GM04503 (cell line): ENCODE measurements at regions not wholly inside any gene's neighbourhood (a gene's known extent, or its start where the extent isn't known, plus 50 kb on each side); places are given as distances from the start of the nearest gene placed in this dataset.

ENCODE experiments used
- DNase-seq: peaks from one replicate; pipeline ENCODE4 v3.0.0-alpha.2; 2012; ENCODE audit warnings: low read depth

GRCh38 chr6:156517088-156517487 is 260.1 kb upstream of the ARID1B start:
- no peak for DNase-seq

- DNase-seq, result no peak
Observed at GRCh38 chr6:156515242-156515641, 261.9 kb upstream of the ARID1B start.

DNA sequence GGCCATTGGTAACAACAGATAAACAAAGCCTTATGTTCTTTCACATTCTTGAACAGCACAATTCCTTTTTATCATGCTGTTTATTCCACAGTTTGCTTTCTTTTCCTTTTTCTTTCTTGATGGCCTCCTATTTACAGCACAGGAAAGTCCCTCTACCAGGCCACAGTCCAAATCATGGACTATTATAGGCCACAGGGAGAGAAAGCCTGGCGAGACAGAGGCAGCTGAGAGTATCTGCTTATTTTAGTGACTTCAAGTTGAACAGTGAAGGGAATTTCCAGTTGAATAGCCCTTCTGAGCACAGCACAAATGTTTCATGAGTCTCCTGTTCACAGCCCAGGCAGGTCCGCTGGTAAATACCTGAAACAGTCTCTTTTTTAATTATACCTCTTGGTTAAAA is 263.7 kb upstream of the ARID1B start:
- no peak for DNase-seq

DNA sequence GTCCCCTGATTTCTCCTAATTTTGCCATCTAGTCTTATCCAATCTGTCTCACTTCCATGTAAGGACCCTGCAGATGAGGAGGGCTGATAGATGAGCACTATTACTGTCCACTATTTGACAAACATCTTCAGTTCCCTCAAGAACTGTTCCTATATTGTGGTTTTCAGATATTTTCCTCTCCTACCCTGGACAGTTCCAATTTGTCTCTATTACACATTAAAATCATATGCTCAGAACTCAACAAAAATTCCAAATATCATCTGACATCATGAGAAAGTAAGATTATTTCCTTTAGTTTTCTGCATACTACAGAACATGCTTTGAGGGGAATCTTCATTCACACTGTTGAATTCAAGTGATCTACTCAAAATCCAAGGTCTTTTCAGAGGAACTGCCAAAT is 265.6 kb upstream of the ARID1B start:
- no peak for DNase-seq

- no peak for DNase-seq
Observed at GRCh38 chr6:156511051-156511450, 266.1 kb upstream of the ARID1B start.

DNA sequence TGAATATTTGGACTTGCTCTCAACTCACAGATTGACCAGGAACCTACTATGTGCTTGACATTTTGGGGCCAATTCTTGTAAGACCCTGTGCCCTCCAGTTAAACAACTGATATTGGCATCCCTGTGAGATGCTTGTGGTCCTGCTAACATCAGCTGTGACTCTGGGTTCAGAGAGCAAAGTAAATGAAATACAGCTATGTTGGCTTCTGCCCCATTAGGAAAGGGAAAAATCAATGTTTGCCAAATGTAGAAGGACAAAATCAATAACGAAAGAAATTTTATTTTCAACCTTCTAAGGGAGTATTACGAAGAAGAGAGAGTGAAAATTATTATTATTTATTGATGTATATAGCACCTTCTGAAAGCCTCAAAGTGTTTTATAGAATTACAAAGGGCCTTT is 266.9 kb upstream of the ARID1B start:
- DNase-seq, result no peak

GRCh38 chr6:156509496-156509895 is 267.7 kb upstream of the ARID1B start:
- DNase-seq, result no peak

DNA sequence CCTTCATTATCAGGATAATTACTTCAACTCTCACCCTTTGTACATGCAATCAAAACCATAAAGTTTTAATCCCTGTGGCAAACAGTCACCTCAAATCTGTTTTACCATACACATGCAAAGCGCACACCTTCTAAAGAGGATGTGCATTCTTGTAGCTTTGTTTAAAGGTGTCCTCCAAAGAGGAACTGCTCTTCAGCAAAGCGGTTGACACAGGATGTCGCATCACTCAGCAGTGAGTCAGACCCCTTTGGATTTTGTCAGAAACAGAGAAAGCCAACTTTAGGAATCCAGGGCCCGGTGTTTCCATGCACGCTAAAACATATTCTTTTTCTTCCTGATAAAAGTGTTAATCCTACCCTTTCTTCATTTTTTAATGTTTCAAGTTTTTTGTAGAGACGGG is 268.3 kb upstream of the ARID1B start:
- no peak for DNase-seq

- no peak for DNase-seq
Observed at GRCh38 chr6:156508126-156508525, 269.1 kb upstream of the ARID1B start.

- no peak for DNase-seq
Observed at GRCh38 chr6:156507656-156508055, 269.5 kb upstream of the ARID1B start.

DNA sequence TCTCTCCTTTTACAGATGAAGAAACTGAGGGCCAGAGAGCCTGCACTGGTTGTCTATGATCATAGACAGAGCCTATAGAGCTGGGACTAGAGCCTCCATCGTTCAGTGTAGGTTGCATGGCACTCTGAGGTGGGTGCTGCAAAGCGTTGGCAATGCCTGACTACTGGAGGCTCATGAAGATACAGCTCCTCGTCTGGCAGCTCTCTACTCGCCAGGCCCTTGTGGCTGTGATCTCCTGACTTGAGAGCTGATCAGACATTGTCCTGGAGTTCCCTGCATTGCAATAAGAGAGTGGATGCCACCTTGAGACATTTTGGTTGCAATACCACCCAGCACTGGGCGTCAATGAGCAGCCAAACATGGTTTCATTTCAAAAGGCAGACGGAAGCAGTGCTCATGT is 270.1 kb upstream of the ARID1B start:
- DNase-seq, result no peak

- no peak for DNase-seq
Observed at GRCh38 chr6:156502969-156503504, 274.1 kb upstream of the ARID1B start.

- no peak for DNase-seq
Observed at GRCh38 chr6:156497618-156498017, 279.6 kb upstream of the ARID1B start.

DNA sequence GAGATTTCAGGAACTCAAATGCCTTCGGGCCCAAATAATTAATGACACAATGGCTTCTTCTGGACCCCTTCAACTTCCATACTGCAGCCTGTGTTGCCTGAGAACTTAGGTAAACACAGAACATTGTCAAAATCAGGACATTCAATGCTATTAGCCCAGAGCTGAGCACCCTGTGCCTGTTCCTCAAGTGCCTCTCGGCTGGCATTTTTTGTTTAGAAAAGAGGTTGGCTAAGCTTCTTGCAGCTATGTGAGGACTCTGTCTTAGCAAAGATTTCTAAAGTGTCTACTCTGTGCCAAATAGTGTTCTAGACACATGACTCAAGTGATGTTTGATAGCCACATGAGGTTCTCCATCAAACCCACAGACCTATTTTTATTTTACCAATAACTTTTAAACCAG is 289.3 kb upstream of the ARID1B start:
- no peak for DNase-seq

- DNase-seq, result no peak
Observed at GRCh38 chr6:156485150-156485549, 292.0 kb upstream of the ARID1B start.

DNA sequence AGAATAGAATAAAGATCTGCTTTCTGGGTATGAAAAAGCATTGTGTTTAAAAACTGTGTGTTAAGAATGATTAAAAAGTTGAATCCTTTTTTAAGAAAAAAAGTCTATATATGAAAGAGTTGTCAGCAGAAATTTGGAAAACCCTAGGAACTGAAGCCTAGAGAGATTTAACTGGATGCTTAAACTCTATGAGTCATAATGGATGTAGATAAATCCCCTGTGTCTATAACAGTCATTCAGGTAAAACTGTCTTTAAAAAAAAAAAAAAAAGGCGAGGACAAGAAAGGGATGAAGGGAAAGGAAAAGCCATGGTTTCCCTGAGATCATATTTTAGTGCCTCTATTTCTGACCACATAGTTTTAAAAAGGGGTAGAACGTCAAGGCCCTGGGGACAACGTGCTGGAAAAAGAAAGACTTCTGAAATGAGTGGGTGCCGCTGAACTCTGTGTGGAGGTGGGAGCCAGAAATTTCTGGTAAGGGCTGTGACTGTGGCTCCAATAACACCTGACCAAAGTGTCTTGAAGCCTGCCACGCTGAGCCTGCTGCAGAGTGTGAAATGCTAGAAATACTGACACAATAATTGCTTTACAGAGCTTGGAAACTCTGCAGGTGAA is 302.6 kb upstream of the ARID1B start:
- no peak for DNase-seq

DNA sequence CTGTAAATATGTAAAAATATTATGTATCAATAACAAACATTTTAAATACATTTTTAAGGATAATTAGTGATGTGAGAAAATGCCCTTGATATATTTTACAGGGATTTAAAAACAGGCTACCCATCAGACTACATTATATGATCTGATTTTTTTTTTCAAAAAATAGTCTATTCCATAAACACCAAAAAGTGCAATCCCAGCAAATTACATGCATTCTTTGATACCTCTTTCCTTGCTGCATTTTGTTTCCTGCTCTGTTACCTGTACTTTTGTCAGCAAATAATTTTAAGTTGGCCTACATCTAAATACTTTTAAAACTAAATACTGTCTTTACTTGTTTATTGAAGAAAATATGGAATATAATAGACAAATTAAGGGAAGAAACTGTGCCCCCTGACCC is 306.2 kb upstream of the ARID1B start:
- DNase-seq, result no peak

GRCh38 chr6:156464100-156464878 is 312.9 kb upstream of the ARID1B start:
- no peak for DNase-seq

DNA sequence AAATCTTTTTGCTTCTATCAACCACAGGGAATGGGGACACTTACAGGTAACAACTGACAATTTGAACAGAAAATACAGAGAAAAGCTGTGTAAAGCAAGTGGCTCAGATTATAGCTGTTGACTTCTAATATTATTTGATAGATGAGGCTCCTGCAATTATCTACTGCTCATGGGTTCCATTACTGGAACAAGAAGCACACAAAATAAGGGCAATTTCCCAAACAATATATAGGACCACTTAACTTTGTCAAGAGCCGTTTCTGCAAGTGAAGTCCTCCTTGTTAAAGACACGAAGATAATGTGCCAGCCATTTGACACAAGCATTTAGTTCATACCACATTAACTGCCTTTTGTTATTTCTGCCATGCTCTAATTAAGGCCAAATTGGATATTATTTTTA is 315.5 kb upstream of the ARID1B start:
- DNase-seq, result no peak

DNA sequence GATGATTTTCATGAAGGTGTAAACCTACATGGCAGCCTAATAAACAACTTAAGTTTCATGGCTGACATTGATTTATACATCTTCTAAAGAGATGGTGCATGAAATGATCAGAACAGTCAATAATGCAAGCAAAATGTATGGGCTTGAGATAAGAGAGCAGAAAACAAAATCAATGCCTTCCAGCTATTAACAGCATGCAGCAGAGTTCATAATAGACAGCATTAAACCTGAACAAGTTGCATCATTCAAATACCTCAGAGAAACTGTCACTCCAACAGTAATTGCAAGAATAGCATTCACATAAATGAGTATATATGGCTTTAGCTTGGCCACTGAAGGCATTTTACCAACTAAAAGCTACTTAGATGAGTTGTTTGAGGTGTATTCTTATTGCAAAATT is 319.6 kb upstream of the ARID1B start:
- DNase-seq, result no peak

- no peak for DNase-seq
Observed at GRCh38 chr6:156455847-156456246, 321.3 kb upstream of the ARID1B start.

GRCh38 chr6:156454867-156455266 is 322.3 kb upstream of the ARID1B start:
- no peak for DNase-seq

DNA sequence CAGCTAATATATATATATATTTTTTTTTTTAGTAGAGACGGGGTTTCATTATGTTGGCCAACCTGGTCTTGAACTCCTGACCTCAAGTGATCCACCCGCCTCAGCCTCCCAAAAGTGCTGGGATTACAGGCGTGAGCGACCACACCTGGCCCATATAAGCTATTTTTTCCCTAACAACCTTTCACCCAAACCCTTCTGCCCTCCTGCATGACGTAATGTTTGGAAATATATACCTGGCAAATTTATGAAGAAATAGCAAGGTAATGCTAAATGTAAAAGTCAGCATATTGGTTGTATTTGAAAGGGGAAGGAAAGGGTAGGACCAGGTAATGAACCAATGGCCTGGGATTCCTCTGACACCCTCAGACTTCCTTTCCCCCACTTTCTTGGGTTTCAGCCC is 325.5 kb upstream of the ARID1B start:
- DNase-seq, result no peak

DNA sequence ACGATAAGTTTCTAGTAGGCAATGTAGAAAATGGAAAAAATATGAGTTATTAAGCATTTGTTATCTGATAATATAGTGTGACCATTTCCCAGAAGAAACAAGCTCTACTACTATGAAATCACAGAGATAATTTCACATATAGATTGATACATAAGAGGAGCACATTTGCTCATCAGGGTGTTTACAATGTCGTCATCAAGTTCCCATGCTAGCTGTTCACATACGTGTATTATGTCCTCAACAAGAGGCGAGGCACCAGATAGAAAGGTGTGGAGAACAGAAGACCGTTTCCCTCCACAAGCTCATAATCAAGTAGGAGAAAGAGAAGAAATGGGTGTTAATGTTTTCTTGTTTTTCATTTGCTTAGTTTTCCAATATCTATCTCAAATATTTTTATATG is 326.1 kb upstream of the ARID1B start:
- DNase-seq, result no peak
